ENCODE measurements at regions not wholly inside any gene's neighbourhood (a gene's known extent, or its start where the extent isn't known, plus 50 kb on each side); places are given as distances from the start of the nearest gene placed in this dataset.
"Not testable (repeated sequence)": the region's sequence is repeated elsewhere in the genome, so short reads cannot be mapped to it uniquely, and the experiment has no call there.

- TF ChIP-seq CTCF, EZH2 (IDR thresholded peaks at IDR 0.05): not testable (repeated sequence)
These were observed 328.0 kb upstream of the COX7C start for GRCh38 chr5:86289786-86290185.

Data from neural progenitor cell (in vitro differentiated cells).